Keratinocyte (primary cell): ENCODE measurements at regions not wholly inside any gene's neighbourhood (a gene's known extent, or its start where the extent isn't known, plus 50 kb on each side); places are given as distances from the start of the nearest gene placed in this dataset.

Experiments used
- EZH2 ChIP-seq: IDR thresholded peaks from one replicate; pipeline ENCODE4 v1.6.1; 2012; ENCODE audit warnings: inconsistent platforms, mild to moderate bottlenecking, low read length, moderate library complexity
- TF ChIP-seq, protein P1 (sequence below), 3 experiments: IDR thresholded peaks in 1 of 3; conservative IDR thresholded peaks in 1 of 3; optimal IDR thresholded peaks in 1 of 3; 2 replicates in 2 of 3; 3 replicates in 1 of 3; pipeline versions ENCODE3 to v1.5.1; 2011; ENCODE audit warnings: low read length in 3 of 3, mild to moderate bottlenecking in 3 of 3, moderate library complexity in 2 of 3, control low read depth in 1 of 3, inconsistent platforms in 1 of 3; ENCODE audit not compliant: insufficient read depth in 2 of 3; ENCODE audit errors: extremely low read depth in 1 of 3

DNA sequence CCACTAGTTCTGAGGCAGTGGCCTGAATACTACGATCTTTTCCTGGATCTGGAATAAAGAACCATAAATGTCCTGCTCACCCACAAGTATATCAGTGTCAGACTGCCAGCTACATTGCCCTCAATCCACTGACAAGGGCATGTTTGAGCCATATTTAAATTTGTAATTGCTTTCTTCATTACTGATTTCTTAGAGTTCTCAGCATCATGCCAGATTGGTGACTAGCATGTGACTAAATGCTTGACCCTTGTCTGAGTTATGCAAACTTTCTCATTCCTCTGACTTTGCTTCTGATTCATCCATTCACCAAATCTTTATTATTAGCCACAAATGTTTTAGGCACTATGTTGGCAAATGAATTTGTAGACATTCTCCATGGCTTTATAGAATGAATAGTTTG is 143.6 kb upstream of the SLC16A7 start:
- TF ChIP-seq, protein P1, sequence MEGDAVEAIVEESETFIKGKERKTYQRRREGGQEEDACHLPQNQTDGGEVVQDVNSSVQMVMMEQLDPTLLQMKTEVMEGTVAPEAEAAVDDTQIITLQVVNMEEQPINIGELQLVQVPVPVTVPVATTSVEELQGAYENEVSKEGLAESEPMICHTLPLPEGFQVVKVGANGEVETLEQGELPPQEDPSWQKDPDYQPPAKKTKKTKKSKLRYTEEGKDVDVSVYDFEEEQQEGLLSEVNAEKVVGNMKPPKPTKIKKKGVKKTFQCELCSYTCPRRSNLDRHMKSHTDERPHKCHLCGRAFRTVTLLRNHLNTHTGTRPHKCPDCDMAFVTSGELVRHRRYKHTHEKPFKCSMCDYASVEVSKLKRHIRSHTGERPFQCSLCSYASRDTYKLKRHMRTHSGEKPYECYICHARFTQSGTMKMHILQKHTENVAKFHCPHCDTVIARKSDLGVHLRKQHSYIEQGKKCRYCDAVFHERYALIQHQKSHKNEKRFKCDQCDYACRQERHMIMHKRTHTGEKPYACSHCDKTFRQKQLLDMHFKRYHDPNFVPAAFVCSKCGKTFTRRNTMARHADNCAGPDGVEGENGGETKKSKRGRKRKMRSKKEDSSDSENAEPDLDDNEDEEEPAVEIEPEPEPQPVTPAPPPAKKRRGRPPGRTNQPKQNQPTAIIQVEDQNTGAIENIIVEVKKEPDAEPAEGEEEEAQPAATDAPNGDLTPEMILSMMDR (optimal IDR thresholded peaks at IDR 0.05 in 1 of 3, IDR thresholded peaks at IDR 0.05 in 1 of 3, conservative IDR thresholded peaks at IDR 0.05 in 1 of 3; ENCODE audit: extremely low read depth in 1 of 3, insufficient read depth in 2 of 3, low read length in 3 of 3) = no peak
- TF ChIP-seq EZH2 = no peak
